Dermis blood vessel endothelial cell (primary cell): ENCODE measurements at regions not wholly inside any gene's neighbourhood (a gene's known extent, or its start where the extent isn't known, plus 50 kb on each side); places are given as distances from the start of the nearest gene placed in this dataset.
"Not testable (repeated sequence)": the region's sequence is repeated elsewhere in the genome, so short reads cannot be mapped to it uniquely, and the experiment has no call there.

ENCODE experiments used
- DNase-seq: peaks from one replicate; pipeline ENCODE4 v3.0.0; 2010

GRCh38 chr11:112310848-112311247 lies 50.2 kb upstream of the PLET1 start:
- no peak for DNase-seq

GRCh38 chr11:112315057-112315720 lies 54.5 kb upstream of the PLET1 start:
- DNase-seq = no peak

- no peak for DNase-seq
Measured at GRCh38 chr11:112315861-112316739, 55.4 kb upstream of the PLET1 start.

- no peak for DNase-seq
Measured at GRCh38 chr11:112316971-112317370, 56.3 kb upstream of the PLET1 start.

DNA sequence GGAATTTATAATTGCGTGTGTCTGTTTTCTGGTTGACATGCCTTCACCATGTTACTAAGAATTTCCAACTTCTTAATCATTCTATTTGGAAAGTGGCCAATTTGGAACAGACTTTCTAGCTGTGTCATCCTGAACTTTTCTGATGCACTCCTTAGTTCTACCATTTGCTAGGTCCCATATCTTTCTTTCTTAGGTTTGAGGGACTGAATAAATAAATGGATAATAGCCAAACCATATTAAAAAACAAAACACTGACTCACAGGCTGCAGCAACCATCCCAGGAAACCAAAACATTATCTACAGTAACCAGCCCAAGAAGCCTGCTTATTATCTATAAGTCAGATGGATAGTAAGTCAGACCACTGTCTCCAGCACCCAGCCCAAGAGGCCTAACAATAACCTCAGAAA lies 57.5 kb upstream of the PLET1 start:
- peak; percentile 74 for DNase-seq

- DNase-seq = no peak
Measured at GRCh38 chr11:112318661-112319060, 58.0 kb upstream of the PLET1 start.

DNA sequence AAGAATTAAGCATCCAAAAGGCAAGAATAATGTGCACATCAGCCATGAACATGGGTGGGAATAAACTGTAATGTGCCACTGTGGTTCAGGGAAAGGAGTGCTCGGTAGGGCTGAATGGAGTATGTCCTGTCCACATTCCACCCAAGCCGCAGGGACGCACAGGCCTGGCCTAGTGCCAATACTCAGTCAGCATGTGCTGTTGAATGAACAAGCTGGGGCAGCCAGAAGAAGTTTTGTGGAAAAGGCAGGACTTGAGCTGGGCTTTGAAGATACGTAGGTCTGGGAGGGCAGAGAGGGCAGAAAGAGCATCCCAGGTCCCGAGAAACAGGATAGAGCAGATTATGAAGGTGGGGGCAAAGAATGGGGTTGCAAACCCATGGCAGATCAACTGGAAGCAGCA lies 60.0 kb upstream of the PLET1 start:
- peak; percentile 84 for DNase-seq

GRCh38 chr11:112321501-112322172 lies 61.0 kb upstream of the PLET1 start:
- DNase-seq = peak; percentile 30

- DNase-seq = no peak
Measured at GRCh38 chr11:112322173-112322790, 61.6 kb upstream of the PLET1 start.

DNA sequence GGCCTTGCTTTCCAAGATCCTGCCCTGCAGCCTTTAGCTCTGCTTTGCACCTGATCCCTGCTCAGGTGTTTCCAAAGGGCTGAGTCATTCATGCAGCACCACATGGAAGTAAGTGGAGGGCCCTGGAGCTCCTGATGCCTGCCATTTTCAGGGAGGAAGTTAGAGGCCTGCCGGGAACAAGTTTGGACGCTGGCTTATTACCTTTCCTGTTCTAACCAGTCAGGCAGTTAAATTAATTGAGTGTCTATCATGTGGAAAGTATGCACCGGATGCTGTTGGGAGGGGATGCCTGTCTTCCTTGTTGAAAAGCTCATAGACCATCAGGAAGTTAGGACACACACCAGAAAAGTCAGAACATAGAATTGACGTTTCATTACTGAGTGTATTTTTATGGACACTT lies 73.7 kb upstream of the PLET1 start:
- DNase-seq = peak; percentile 17

- no peak for DNase-seq
Measured at GRCh38 chr11:112336356-112336886, 75.8 kb upstream of the PLET1 start.

DNA sequence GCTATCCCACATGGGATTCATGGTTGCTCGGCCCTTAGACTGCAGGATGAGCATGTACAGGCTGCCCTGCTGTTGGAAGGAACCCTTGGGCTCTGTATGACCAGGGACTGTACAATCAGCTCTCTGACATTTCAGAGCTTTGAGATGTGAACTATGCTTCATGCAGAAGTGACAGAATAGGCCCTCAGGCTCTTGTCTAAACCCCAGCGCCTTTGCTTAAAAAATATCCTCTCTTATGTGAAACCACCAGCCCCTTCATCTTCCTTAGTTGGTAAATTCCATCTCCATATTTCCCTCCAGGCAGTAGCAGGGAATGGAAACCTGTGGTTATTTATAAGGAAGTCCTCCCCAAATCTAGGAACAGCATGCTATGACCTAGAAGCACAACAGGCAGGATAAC lies 78.9 kb upstream of the PLET1 start:
- no peak for DNase-seq

DNA sequence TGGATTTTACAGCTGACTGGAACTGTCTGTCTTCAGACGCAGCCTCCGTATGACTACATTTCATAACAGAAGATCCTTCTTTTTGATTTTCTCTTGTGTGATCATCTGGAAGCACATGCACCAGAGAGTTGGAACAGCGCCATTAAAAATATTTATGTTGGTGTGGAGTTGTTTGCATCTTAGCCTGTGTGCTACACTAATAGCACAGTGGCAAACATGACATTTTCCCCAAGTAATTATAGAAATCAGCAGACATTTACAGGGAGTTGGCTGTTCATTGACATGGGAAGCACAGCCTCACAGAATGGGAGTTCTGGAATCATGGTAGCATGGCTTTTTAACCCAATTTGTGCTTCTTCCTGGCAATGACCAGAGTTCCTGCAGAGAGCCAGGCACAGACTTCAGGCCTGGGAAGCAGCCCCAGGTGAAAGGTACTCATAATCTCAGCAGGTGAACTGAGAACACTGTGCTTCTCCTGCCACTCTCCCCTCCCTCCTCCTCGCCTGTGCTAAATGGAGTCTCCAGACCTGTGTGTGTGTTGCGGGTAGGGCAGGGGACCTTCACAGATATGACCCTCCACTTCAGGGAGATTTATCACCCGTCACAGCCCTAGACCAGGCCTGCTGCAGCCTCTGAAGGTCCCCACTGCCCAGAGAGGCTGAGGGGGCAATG lies 82.8 kb upstream of the PLET1 start:
- peak; percentile 59 for DNase-seq

- DNase-seq = no peak
Measured at GRCh38 chr11:112344040-112344413, 83.4 kb upstream of the PLET1 start.

DNA sequence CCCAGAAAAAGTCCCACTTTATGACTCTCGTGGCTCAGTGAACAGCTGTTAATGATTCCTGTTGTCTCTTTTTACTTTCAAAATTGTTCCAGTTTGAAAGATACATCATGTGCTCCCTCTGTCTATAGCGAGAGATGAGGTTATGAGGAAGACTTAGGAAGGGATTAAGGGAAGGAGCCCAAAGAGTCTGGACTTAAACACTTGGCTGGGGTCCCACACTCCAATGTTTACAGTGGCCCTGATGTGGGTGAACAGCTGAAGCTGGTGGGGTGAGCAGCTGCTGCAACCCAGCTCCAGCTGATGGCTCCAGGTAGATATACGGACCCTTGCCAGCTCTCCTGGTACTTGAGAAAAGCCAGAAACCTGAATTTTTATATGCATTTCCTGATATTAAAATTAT lies 84.5 kb upstream of the PLET1 start:
- DNase-seq = no peak

GRCh38 chr11:112345706-112346105 lies 85.0 kb upstream of the PLET1 start:
- DNase-seq = no peak

GRCh38 chr11:112346586-112346985 lies 85.9 kb upstream of the PLET1 start:
- DNase-seq = no peak

- no peak for DNase-seq
Measured at GRCh38 chr11:112348480-112349029, 87.9 kb upstream of the PLET1 start.

DNA sequence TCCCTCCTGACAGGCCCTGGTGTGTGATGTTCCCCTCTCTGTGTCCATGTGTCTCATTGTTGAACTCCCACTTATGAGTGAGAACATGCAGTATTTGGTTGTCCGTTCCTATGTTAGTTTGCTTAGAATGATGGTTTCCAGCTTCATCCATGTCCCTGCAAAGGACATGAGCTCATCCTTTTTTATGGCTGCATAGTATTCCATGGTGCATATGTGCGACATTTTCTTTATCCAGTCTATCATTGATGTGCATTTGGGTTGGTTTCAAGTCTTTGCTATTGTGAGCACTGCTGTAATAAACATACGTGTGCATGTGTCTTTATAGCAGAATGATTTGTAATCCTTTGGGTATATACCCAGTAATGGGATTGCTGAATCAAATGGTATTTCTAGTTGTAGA lies 90.8 kb upstream of the PLET1 start:
- not testable (repeated sequence) for DNase-seq

- DNase-seq = no peak
Measured at GRCh38 chr11:112352907-112353306, 92.2 kb upstream of the PLET1 start.

DNA sequence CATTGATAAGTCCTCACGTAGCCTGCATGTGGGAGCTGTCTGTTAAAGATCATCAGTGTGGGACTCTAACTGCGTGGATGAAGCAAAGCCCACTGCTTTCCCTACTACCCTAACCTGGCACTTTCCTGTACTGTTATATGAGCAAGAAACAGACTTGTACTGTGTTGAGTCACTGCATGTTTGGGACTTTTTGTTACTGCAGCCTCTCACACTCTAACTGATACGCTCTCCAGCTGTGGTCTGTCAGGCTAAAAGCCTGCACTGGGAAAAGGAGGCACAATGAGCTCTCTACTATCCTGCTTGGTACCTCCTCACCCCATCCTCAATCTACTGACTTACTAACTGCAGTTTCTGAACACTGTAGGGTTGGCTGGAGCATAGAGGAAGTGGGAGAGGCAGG lies 93.7 kb upstream of the PLET1 start:
- no peak for DNase-seq

DNA sequence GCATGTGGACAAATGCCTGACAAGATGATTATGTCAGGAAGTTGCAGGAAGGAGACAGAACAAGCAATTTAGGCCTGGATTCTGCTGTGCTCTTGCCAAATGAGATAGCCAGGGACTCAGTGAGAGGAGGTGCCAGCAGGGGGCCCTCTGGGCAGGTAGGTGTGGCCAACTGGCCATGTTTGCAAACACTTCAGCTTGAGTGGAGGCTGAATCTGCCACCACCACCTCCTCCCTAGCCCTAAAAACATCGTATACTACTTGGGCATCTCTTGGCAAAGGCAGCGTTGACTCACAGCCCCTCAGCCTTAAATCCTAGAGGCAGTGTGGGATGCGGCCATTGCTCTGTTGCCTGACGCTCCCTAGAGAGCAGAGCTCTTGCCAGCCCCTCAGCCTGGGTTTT lies 95.1 kb upstream of the PLET1 start:
- peak; percentile 9 for DNase-seq
